ENCODE measurements at regions not wholly inside any gene's neighbourhood (a gene's known extent, or its start where the extent isn't known, plus 50 kb on each side); places are given as distances from the start of the nearest gene placed in this dataset.

DNA sequence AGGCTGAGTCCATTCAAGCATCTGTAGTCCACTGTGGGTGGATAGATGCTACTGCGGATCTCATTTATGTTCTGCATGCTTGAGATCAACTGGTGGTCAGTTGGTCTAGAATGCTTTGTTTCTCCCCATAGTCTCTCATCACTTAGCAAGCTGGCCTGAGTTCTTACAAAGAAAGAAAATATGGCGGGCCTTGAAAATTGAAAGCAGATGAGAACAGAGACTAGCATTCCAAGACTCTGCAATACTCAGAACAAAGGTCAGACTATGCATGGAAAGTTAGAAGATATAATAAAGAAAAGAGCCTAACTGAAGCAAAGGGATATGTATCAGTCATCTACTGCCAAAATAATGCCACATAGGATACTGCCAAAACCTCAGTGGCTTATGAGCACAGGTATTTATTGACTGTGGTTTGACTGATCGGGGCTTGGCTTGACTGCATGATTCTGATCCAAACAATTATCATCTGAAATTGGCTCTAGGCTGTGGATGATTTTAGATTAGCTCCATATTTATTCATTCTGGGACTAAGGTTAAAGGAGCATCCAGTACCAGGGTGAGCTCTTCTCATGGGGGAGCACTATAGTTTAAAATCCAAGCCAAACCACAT is 258.9 kb downstream of the TAF11L14 start:
- TF ChIP-seq, protein P1, sequence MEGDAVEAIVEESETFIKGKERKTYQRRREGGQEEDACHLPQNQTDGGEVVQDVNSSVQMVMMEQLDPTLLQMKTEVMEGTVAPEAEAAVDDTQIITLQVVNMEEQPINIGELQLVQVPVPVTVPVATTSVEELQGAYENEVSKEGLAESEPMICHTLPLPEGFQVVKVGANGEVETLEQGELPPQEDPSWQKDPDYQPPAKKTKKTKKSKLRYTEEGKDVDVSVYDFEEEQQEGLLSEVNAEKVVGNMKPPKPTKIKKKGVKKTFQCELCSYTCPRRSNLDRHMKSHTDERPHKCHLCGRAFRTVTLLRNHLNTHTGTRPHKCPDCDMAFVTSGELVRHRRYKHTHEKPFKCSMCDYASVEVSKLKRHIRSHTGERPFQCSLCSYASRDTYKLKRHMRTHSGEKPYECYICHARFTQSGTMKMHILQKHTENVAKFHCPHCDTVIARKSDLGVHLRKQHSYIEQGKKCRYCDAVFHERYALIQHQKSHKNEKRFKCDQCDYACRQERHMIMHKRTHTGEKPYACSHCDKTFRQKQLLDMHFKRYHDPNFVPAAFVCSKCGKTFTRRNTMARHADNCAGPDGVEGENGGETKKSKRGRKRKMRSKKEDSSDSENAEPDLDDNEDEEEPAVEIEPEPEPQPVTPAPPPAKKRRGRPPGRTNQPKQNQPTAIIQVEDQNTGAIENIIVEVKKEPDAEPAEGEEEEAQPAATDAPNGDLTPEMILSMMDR (conservative IDR thresholded peaks at IDR 0.05; ENCODE audit: low read depth, low read length) = no peak
- H3K4me3 ChIP-seq (ENCODE audit: low read depth, low read length) = no peak overlapping the region
- no peak for DNase-seq (ENCODE audit: low read depth)

DNA sequence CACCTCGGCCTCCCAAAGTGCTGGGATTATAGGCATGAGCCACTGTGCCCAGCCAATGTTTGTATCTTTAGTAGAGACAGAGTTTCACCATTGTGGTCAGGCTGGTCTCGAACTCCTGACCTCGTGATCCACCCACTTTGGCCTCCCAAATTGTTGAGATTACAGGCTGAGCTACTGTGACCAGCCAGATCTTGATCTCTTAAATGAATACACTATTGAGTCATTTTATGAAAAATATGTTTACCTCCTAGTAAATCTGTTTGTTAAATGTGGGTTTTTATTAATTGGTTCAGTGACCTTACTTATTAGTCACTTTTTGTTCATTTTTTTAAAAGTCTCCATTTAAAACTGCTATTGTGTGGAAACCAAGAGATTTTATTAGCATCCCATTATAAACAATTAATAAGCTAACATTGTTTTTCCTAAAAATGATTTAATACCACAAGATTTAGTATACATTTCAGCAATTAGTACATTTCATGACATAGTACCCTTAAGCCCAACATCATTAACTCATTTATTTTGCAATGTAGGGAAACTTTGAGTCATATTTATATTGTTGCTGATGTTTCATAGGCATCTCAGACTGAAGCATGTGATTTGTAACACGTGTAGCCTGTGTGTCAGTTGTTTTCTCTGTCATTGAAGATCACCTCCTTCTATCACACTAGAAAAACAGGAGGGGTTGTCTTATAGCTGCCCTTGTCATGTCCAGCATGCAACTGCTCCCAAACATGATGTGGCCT is 261.2 kb downstream of the TAF11L14 start:
- no peak overlapping the region for H3K4me3 ChIP-seq (ENCODE audit: low read depth, low read length)
- TF ChIP-seq, protein P1 (conservative IDR thresholded peaks at IDR 0.05; ENCODE audit: low read depth, low read length) = no peak
- DNase-seq (ENCODE audit: low read depth) = no peak

DNA sequence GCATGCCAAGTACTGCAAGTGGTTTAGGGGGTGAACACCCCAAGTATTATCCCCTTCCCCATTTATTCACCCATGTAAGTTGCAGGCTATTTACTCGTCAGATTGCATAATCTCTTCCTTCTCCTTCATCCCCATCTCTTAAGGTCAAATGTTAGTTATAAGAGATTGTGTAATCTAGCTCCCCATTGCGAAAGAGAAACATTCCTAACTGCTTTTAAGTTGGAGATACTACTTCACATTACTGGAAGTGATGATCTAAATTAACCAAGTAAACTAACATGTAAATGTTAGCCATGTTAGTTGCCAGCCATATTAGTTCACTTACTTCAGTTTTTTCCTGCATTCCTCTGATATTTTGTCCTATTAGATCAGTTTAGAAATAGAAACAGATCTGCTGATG is 262.3 kb downstream of the TAF11L14 start:
- TF ChIP-seq, protein P1 (conservative IDR thresholded peaks at IDR 0.05; ENCODE audit: low read depth, low read length) = no peak
- DNase-seq (ENCODE audit: low read depth) = no peak
- no peak overlapping the region for H3K4me3 ChIP-seq (ENCODE audit: low read depth, low read length)

DNA sequence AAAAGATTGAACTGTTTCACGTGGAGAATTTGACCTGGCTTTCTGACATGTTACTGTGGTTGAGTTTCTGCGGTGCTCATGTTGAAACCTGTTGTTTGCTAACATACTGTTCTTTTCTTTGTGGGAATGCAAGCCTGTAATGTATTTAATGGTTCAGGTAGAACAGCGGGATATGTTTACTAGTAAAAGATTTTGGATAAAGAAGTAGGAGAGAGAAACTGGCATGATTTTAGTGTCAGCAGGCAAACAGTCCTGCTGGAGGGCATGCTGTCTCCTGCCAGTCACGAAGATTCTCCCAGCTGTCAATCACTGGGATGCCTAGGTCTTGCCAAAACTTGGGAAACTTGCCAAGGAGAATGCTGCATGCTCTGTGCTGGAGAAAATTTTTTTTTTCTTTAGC is 263.5 kb downstream of the TAF11L14 start:
- DNase-seq (ENCODE audit: low read depth) = no peak
- H3K4me3 ChIP-seq (ENCODE audit: low read depth, low read length) = no peak overlapping the region
- TF ChIP-seq, protein P1 (conservative IDR thresholded peaks at IDR 0.05; ENCODE audit: low read depth, low read length) = no peak

DNA sequence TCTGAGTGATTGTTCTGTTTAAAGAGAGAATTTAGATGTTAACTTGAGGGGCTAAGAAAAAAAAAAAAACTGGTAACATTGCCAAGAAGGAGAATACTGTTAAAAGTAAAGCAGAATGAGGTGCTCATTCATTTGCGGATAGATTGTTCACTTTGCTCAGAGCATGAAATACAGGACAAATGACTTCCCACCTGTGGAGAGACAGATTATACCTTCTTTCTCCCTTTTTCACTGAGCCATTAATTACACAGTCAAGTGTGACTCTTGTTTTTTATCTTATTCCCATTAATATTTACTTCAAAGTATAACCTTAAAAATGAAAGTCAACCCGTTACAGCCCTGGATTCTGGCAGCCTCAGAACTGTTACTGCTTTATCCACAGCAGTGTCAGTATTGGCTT is 264.5 kb downstream of the TAF11L14 start:
- no peak overlapping the region for H3K4me3 ChIP-seq (ENCODE audit: low read depth, low read length)
- TF ChIP-seq, protein P1 (conservative IDR thresholded peaks at IDR 0.05; ENCODE audit: low read depth, low read length) = no peak
- no peak for DNase-seq (ENCODE audit: low read depth)

DNA sequence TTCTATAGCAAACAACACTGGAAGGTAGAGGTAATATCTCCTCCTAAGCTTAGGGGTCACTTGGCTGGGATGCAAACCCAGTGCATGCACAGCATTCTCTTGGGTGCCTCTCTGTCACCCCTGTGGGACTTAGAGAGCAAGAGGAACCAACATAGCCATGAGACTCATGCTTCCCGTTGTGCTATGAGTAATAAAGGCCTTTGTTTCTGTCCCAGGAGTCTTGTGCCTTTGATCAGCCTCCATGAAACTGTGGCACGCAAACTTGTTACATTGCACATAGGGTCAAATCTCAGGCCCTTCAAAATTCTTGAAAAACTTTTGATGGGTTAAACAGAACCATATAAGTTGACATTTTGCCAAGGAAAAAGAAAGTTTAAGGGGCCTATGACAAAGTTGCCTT is 272.8 kb downstream of the TAF11L14 start:
- H3K4me3 ChIP-seq (ENCODE audit: low read depth, low read length) = no peak overlapping the region
- TF ChIP-seq, protein P1 (conservative IDR thresholded peaks at IDR 0.05; ENCODE audit: low read depth, low read length) = no peak
- no peak for DNase-seq (ENCODE audit: low read depth)

DNA sequence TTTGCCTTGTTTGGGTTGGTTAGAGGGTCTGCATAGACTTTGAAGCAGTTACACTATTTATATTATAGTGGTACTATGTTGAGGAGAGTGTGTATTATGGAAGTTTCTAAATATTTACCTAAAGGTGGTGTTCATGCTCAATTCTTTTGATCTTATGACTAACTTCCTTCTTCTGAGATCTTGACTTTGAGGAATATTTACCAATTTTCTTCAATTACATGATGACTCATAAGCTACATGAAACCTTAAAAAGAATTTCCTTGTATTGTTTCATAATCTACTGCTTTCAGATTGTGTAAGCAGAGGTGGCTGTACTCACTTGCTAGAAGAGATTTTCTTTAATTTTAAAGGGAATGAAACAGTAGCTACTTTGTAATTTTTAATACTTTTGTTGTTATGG is 276.1 kb downstream of the TAF11L14 start:
- TF ChIP-seq, protein P1 (conservative IDR thresholded peaks at IDR 0.05; ENCODE audit: low read depth, low read length) = no peak
- DNase-seq (ENCODE audit: low read depth) = no peak
- no peak overlapping the region for H3K4me3 ChIP-seq (ENCODE audit: low read depth, low read length)

Data from epithelial cell of proximal tubule (primary cell).